Neuronal stem cell (in vitro differentiated cells): ENCODE measurements at regions not wholly inside any gene's neighbourhood (a gene's known extent, or its start where the extent isn't known, plus 50 kb on each side); places are given as distances from the start of the nearest gene placed in this dataset.

Experiments
- DNase-seq: peaks from one replicate; pipeline ENCODE4 v3.0.0-alpha.2; 2013; ENCODE audit warnings: low spot score
- H2AFZ ChIP-seq: one replicate; pipeline ENCODE4 v1.6.1; 2013; ENCODE audit warnings: mild to moderate bottlenecking, low read length, inconsistent platforms
- H2AK5ac ChIP-seq: 2 replicates; pipeline ENCODE4 v1.6.1; 2013; ENCODE audit warnings: low read depth, mild to moderate bottlenecking, inconsistent platforms, low read length, moderate library complexity, mixed read lengths
- H2BK120ac ChIP-seq: 2 replicates; pipeline ENCODE4 v1.6.1; 2013; ENCODE audit warnings: low read depth, mild to moderate bottlenecking, inconsistent platforms, low read length, moderate library complexity, mixed read lengths
- H2BK12ac ChIP-seq: one replicate; pipeline ENCODE4 v1.6.1; 2013; ENCODE audit warnings: low read length, inconsistent platforms
- H2BK15ac ChIP-seq: 2 replicates; pipeline ENCODE4 v1.6.1; 2013; ENCODE audit warnings: mild to moderate bottlenecking, low read length, inconsistent platforms, mixed read lengths
- H2BK5ac ChIP-seq: one replicate; pipeline ENCODE4 v1.6.1; 2013; ENCODE audit warnings: inconsistent platforms, mild to moderate bottlenecking, low read length, moderate library complexity
- H3K14ac ChIP-seq: one replicate; pipeline ENCODE4 v1.6.1; 2013; ENCODE audit warnings: low read length, inconsistent platforms
- H3K18ac ChIP-seq: 2 replicates; pipeline ENCODE4 v1.6.1; 2013; ENCODE audit warnings: low read length, inconsistent platforms
- H3K23ac ChIP-seq: 2 replicates; pipeline ENCODE4 v1.6.1; 2013; ENCODE audit warnings: low read depth, mild to moderate bottlenecking, mixed read lengths, low read length, inconsistent platforms; ENCODE audit not compliant: poor library complexity
- H3K27ac ChIP-seq: replicated peaks from 3 replicates; pipeline ENCODE4 v1.5.1; 2013; ENCODE audit warnings: low read length, inconsistent platforms
- H3K27me3 ChIP-seq, 3 experiments: 2 replicates each; pipeline ENCODE4 v1.6.1; 2013; ENCODE audit warnings: low read length in 3 of 3, mild to moderate bottlenecking in 2 of 3, inconsistent platforms in 1 of 3, low read depth in 1 of 3, mixed read lengths in 1 of 3, moderate library complexity in 1 of 3; ENCODE audit not compliant: control insufficient read depth in 3 of 3, insufficient read depth in 3 of 3
- H3K36me3 ChIP-seq, 2 donors: replicated peaks in 1 of 2; 2 replicates each; pipeline ENCODE4 v1.6.1; 2013; ENCODE audit warnings: low read length in 2 of 2; ENCODE audit not compliant: control insufficient read depth in 2 of 2, insufficient read depth in 2 of 2
- H3K4ac ChIP-seq: 2 replicates; pipeline ENCODE4 v1.6.1; 2013; ENCODE audit warnings: inconsistent platforms, mild to moderate bottlenecking, low read length, moderate library complexity
- H3K4me1 ChIP-seq, 2 donors: 1 replicate in 1 of 2; 2 replicates in 1 of 2; pipeline ENCODE4 v1.6.1; 2013; ENCODE audit warnings: low read length in 2 of 2, low read depth in 1 of 2; ENCODE audit not compliant: control insufficient read depth in 2 of 2, insufficient read depth in 1 of 2
- H3K4me2 ChIP-seq: one replicate; pipeline ENCODE4 v1.6.1; 2013; ENCODE audit warnings: mild to moderate bottlenecking, low read length, inconsistent platforms; ENCODE audit not compliant: insufficient read depth, poor library complexity, severe bottlenecking
- H3K4me3 ChIP-seq, 2 donors: 2 replicates each; pipeline ENCODE4 v1.5.1; 2013; ENCODE audit warnings: low read length in 2 of 2, mild to moderate bottlenecking in 2 of 2, inconsistent platforms in 1 of 2, moderate library complexity in 1 of 2
- H3K79me1 ChIP-seq: one replicate; pipeline ENCODE4 v1.6.1; 2013; ENCODE audit warnings: low read depth, mild to moderate bottlenecking, inconsistent platforms, low read length, moderate library complexity
- H3K9ac ChIP-seq: one replicate; pipeline ENCODE4 v1.6.1; 2013; ENCODE audit warnings: mild to moderate bottlenecking, low read depth, low read length, inconsistent platforms; ENCODE audit not compliant: poor library complexity
- H3K9me3 ChIP-seq, 2 donors: replicated peaks in 1 of 2; 2 replicates each; pipeline versions ENCODE3 to v1.6.1; 2013; ENCODE audit warnings: low read length in 2 of 2, mild to moderate bottlenecking in 2 of 2, inconsistent platforms in 1 of 2, low read depth in 1 of 2, mixed read lengths in 1 of 2, moderate library complexity in 1 of 2; ENCODE audit not compliant: control insufficient read depth in 2 of 2, insufficient read depth in 1 of 2
- H4K8ac ChIP-seq: one replicate; pipeline ENCODE4 v1.6.1; 2013; ENCODE audit warnings: low read depth, mild to moderate bottlenecking, inconsistent platforms, low read length, moderate library complexity
- H4K91ac ChIP-seq: one replicate; pipeline ENCODE4 v1.6.1; 2013; ENCODE audit warnings: low read length, low read depth, mild to moderate bottlenecking, inconsistent platforms; ENCODE audit not compliant: poor library complexity
- WGBS, 2 donors: extraction: QIAGEN DNeasy Blood & Tissue Kit; methylation state at CpG; one replicate each; pipeline ENCODE4 v1.1.7; 2013; ENCODE audit warnings: missing lambda C conversion rate in 2 of 2, mixed read lengths in 1 of 2; ENCODE audit not compliant: insufficient read length in 2 of 2, insufficient replicate concordance in 1 of 2; ENCODE audit errors: extremely low coverage in 2 of 2; 5-methylcytosine and 5-hydroxymethylcytosine counted together

DNA sequence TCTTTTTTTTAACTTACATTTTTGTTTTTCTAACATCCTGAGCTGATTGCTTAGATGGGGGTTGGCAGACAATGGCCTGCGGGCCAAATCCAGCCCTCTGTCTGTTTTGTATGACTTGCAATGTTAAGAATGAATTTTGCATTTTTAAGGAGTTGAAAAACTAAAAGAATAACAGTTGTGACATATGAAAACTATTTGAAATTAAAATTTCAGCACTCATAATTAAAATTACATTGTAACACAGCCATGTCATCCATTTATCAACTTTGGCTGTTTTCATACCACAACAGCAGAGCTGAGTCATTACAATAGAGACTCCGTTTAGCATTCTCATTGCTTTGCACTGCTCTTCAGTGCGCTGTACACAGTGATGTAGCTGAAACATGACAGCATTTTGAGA is 94.1 kb upstream of the MC4R start:
- Histone ChIP-seq H3K23ac (no peak overlapping the region), H3K9ac (no peak overlapping the region), H3K18ac (no peak overlapping the region), H2BK5ac (no peak overlapping the region), H3K14ac (no peak overlapping the region), H3K9me3 (no peaks in the 10 kb centered on the region), H3K4ac (no peak overlapping the region), H2AK5ac (no peak overlapping the region), H3K36me3 (no peaks in the 10 kb centered on the region), H4K91ac (no peak overlapping the region), H3K4me1 (no peaks in the 10 kb centered on the region), H3K79me1 (no peaks in the 10 kb centered on the region), H2BK12ac (no peak overlapping the region), H3K27me3 (no peaks in the 10 kb centered on the region), H2AFZ (no peak overlapping the region), H3K4me2 (no peak overlapping the region), H2BK120ac (no peak overlapping the region), H3K27ac (no peak overlapping the region), H4K8ac (no peak overlapping the region), H2BK15ac (no peak overlapping the region), H3K4me3 (no peak overlapping the region)
- no CpG with 5 or more reads among the region's 3 CpGs for WGBS, 2 donors
- no peak for DNase-seq

DNA sequence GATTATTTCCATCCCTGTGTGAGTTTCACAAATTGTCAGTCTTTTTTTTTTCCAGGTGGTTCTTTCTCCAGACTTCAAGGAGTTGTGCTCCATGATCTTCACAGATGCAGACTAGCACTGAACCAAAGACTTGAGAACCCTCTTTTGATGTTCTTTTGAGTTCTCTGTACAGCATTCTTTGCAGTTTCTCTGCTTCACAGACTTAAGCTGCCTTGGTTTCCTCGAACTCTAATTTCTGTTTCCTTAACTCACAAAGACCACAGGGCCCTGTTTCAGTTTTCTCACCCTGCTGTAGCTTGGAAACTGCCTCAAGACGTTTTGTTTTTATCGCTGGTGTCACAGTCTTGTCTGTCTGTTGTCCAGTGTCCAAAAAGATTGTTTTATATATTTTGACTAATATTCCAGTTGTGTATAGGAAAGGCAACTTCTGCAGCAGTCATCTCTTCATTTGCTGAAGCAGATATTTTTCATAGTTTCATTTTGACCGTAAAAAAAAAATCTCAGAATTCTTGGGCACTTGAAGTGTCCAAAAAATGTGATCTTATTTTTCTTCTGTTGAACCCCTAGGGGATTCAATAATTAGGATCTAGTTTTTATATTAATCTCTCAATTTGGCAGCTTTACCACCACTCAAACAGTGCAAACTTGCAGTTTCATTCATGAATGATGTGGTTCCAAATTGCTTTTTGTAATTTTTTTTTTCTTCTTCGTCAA is 97.0 kb upstream of the MC4R start:
- Histone ChIP-seq H3K9ac (no peak overlapping the region), H3K79me1 (no peaks in the 10 kb centered on the region), H3K4me1 (no peaks in the 10 kb centered on the region), H4K91ac (no peak overlapping the region), H3K9me3 (no peaks in the 10 kb centered on the region), H2BK12ac (no peak overlapping the region), H3K18ac (no peak overlapping the region), H2BK5ac (no peak overlapping the region), H2AFZ (no peak overlapping the region), H3K4me2 (no peak overlapping the region), H3K4ac (no peak overlapping the region), H3K27ac (no peak overlapping the region), H2BK120ac (no peak overlapping the region), H3K27me3 (no peaks in the 10 kb centered on the region), H2AK5ac (no peak overlapping the region), H3K14ac (no peak overlapping the region), H3K36me3 (no peaks in the 10 kb centered on the region), H2BK15ac (no peak overlapping the region), H3K23ac (no peak overlapping the region), H3K4me3 (no peak overlapping the region), H4K8ac (no peak overlapping the region)
- no peak for DNase-seq
- no CpG with 5 or more reads among the region's 5 CpGs for WGBS, 2 donors

DNA sequence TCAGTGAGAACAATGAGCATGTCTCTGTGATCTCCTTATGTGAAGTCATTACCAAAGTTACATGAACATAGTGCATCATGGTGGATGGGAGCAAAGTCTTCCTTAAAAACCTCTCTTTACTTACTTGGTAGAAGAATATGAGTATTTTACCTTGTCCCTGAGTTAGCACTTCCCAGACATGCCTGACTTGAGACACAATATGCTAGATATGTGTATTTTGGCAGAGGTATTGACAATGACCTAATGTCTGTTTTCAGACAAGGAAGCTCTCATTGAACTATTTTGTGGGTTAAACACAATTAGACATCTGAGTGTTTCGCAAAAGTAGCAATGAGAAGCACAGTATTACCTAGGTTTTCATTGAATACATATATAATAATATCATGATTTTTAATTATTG is 99.1 kb upstream of the MC4R start:
- Histone ChIP-seq H2BK5ac (no peak overlapping the region), H3K4me2 (no peak overlapping the region), H2BK120ac (no peak overlapping the region), H3K27me3 (no peaks in the 10 kb centered on the region), H2AK5ac (no peak overlapping the region), H3K4me1 (no peaks in the 10 kb centered on the region), H3K4me3 (no peak overlapping the region), H3K18ac (no peak overlapping the region), H2AFZ (no peak overlapping the region), H3K9ac (no peak overlapping the region), H3K14ac (no peak overlapping the region), H2BK15ac (no peak overlapping the region), H4K8ac (no peak overlapping the region), H3K27ac (no peak overlapping the region), H4K91ac (no peak overlapping the region), H3K9me3 (no peaks in the 10 kb centered on the region), H3K79me1 (no peaks in the 10 kb centered on the region), H3K4ac (no peak overlapping the region), H3K23ac (no peak overlapping the region), H3K36me3 (no peaks in the 10 kb centered on the region), H2BK12ac (no peak overlapping the region)
- DNase-seq, result no peak
- WGBS, 2 donors, result no CpG with 5 or more reads among the region's 1 CpG

DNA sequence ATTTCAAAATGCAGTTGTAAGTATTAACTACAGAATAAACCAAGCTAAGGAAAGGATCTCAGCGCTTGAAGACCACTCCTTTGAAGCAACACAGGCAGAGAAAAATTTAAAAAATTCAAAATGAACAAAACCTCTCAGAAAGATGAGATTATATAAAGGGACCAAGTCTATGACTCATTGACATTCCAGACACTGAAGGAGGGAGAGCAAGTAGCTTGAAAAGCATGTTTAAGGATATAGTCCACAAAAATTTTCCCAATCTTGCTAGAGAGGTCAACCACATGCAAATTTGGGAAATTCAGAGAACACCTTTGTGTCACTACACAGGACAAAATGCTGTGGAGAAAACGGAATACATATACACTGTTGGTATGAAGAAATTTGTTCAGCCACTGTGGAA is 112.6 kb upstream of the MC4R start:
- no peaks in the 10 kb centered on the region for H3K4me1 ChIP-seq
- H2BK5ac ChIP-seq, result no peak overlapping the region
- H3K9ac ChIP-seq, result no peak overlapping the region
- H4K91ac ChIP-seq, result no peak overlapping the region
- H3K4ac ChIP-seq, result no peak overlapping the region
- H2BK15ac ChIP-seq, result no peak overlapping the region
- no peak overlapping the region for H3K14ac ChIP-seq
- H3K18ac ChIP-seq, result no peak overlapping the region
- no peak for DNase-seq
- H3K27ac ChIP-seq, result no peak overlapping the region
- H3K4me3 ChIP-seq, result no peak overlapping the region
- H3K36me3 ChIP-seq, result no peaks in the 10 kb centered on the region
- H3K23ac ChIP-seq, result no peak overlapping the region
- no peak overlapping the region for H2AK5ac ChIP-seq
- H3K79me1 ChIP-seq, result no peaks in the 10 kb centered on the region
- H4K8ac ChIP-seq, result no peak overlapping the region
- no peak overlapping the region for H2BK120ac ChIP-seq
- H2AFZ ChIP-seq, result no peak overlapping the region
- H3K4me2 ChIP-seq, result no peak overlapping the region
- no peaks in the 10 kb centered on the region for H3K27me3 ChIP-seq
- H3K9me3 ChIP-seq, result no peaks in the 10 kb centered on the region
- no peak overlapping the region for H2BK12ac ChIP-seq
- no CpG with 5 or more reads among the region's 2 CpGs for WGBS, 2 donors
